ENCODE measurements at regions not wholly inside any gene's neighbourhood (a gene's known extent, or its start where the extent isn't known, plus 50 kb on each side); places are given as distances from the start of the nearest gene placed in this dataset.

GRCh38 chr3:16738451-16738850 lies 133.2 kb upstream of the DAZL start:
- TF ChIP-seq POLR2A (IDR thresholded peaks at IDR 0.05) (no peak), CTCF (IDR thresholded peaks at IDR 0.05) (no peak), POLR2AphosphoS5 (IDR thresholded peaks at IDR 0.05; ENCODE audit: insufficient read depth in 1 of 2, low read depth in 1 of 2) (no peak)
- no peak for DNase-seq (ENCODE audit: extremely low spot score in 2 of 2)
- Histone ChIP-seq H3K27ac (no peak overlapping the region), H3K4me1 (no peaks in the 10 kb centered on the region), H3K36me3 (no peaks in the 10 kb centered on the region), H3K4me3 (no peak overlapping the region), H3K9me3 (no peaks in the 10 kb centered on the region), H3K27me3 (no peaks in the 10 kb centered on the region)
- intact Hi-C loops (cut with DNase I): no loop called here

GRCh38 chr3:16739541-16740105 lies 134.4 kb upstream of the DAZL start:
- no peak for TF ChIP-seq POLR2A (IDR thresholded peaks at IDR 0.05)
- H3K36me3 ChIP-seq: no peaks in the 10 kb centered on the region
- intact Hi-C loops (cut with DNase I): no loop called here
- H3K4me1 ChIP-seq: no peaks in the 10 kb centered on the region
- H3K27me3 ChIP-seq: no peaks in the 10 kb centered on the region
- H3K4me3 ChIP-seq: no peak overlapping the region
- no peak overlapping the region for H3K27ac ChIP-seq
- H3K9me3 ChIP-seq: no peaks in the 10 kb centered on the region
- DNase-seq (ENCODE audit: extremely low spot score in 2 of 2): no peak

- TF ChIP-seq CTCF (IDR thresholded peaks at IDR 0.05) (no peak), POLR2AphosphoS5 (IDR thresholded peaks at IDR 0.05; ENCODE audit: insufficient read depth in 1 of 2, low read depth in 1 of 2) (no peak), POLR2A (IDR thresholded peaks at IDR 0.05) (no peak)
- Histone ChIP-seq H3K27ac (no peak overlapping the region), H3K4me1 (no peaks in the 10 kb centered on the region), H3K4me3 (no peak overlapping the region), H3K36me3 (no peaks in the 10 kb centered on the region), H3K27me3 (no peaks in the 10 kb centered on the region), H3K9me3 (no peaks in the 10 kb centered on the region)
- intact Hi-C loops (cut with DNase I): no loop called here
- DNase-seq (ENCODE audit: extremely low spot score in 2 of 2): no peak
These were observed 135.3 kb upstream of the DAZL start for GRCh38 chr3:16740515-16740914.

- no peaks in the 10 kb centered on the region for H3K36me3 ChIP-seq
- H3K27me3 ChIP-seq: no peaks in the 10 kb centered on the region
- no peaks in the 10 kb centered on the region for H3K4me1 ChIP-seq
- no peak for TF ChIP-seq CTCF (IDR thresholded peaks at IDR 0.05)
- no peak for TF ChIP-seq POLR2A (IDR thresholded peaks at IDR 0.05)
- TF ChIP-seq POLR2AphosphoS5 (IDR thresholded peaks at IDR 0.05; ENCODE audit: insufficient read depth in 1 of 2, low read depth in 1 of 2): no peak
- H3K9me3 ChIP-seq: no peaks in the 10 kb centered on the region
- no peak overlapping the region for H3K4me3 ChIP-seq
- DNase-seq (ENCODE audit: extremely low spot score in 2 of 2): no peak
- intact Hi-C loops (cut with DNase I): no loop called here
- H3K27ac ChIP-seq: no peak overlapping the region
These were observed 136.0 kb upstream of the DAZL start for GRCh38 chr3:16741103-16741758.

GRCh38 chr3:16741890-16742289 lies 136.7 kb upstream of the DAZL start:
- Histone ChIP-seq H3K36me3 (no peaks in the 10 kb centered on the region), H3K9me3 (no peaks in the 10 kb centered on the region), H3K27me3 (no peaks in the 10 kb centered on the region), H3K27ac (no peak overlapping the region), H3K4me3 (no peak overlapping the region), H3K4me1 (no peaks in the 10 kb centered on the region)
- no peak for DNase-seq (ENCODE audit: extremely low spot score in 2 of 2)
- no peak for TF ChIP-seq CTCF (IDR thresholded peaks at IDR 0.05)
- no peak for TF ChIP-seq POLR2A (IDR thresholded peaks at IDR 0.05)
- TF ChIP-seq POLR2AphosphoS5 (IDR thresholded peaks at IDR 0.05; ENCODE audit: insufficient read depth in 1 of 2, low read depth in 1 of 2): no peak
- intact Hi-C loops (cut with DNase I): no loop called here

Measured in vagina (tissue), 2 donors.